Heart left ventricle (tissue), 16 donors: ENCODE measurements at regions not wholly inside any gene's neighbourhood (a gene's known extent, or its start where the extent isn't known, plus 50 kb on each side); places are given as distances from the start of the nearest gene placed in this dataset.

Source experiments
- ATAC-seq, 4 donors: fragments of 200-7000 bp; cut with Tn5 transposase; one replicate each; pipeline ENCODE4 v1.9.1; 2020 to 2022; ENCODE audit warnings: moderate library complexity in 4 of 4, mild to moderate bottlenecking in 3 of 4, moderate number of reproducible peaks in 1 of 4
- DNase-seq, 5 donors: peaks; one replicate each; pipeline ENCODE4 v3.0.0-alpha.2; 2020
- H3K27ac ChIP-seq, 12 donors: fragments of 200-600 bp; sonication (generic) in 4 of 12; one replicate each; pipeline versions ENCODE4 v1.5.0 to v1.8.0; 2016 to 2022; ENCODE audit warnings: mild to moderate bottlenecking in 2 of 12
- H3K27me3 ChIP-seq, 9 donors: fragments of 200-600 bp; sonication (generic) in 2 of 9; one replicate each; pipeline versions ENCODE4 v1.5.1 to v1.8.0; 2016 to 2022; ENCODE audit warnings: mild to moderate bottlenecking in 3 of 9
- H3K36me3 ChIP-seq, 9 donors: fragments of 200-600 bp; sonication (generic) in 2 of 9; one replicate each; pipeline versions ENCODE4 v1.5.0 to v1.8.0; 2018 to 2022; ENCODE audit warnings: mild to moderate bottlenecking in 2 of 9
- H3K4me1 ChIP-seq, 12 donors: fragments of 200-600 bp; sonication (generic) in 4 of 12; one replicate each; pipeline versions ENCODE4 v1.5.0 to v1.8.0; 2016 to 2022; ENCODE audit warnings: mild to moderate bottlenecking in 3 of 12
- H3K4me3 ChIP-seq, 12 donors: fragments of 200-600 bp; sonication (generic) in 4 of 12; one replicate each; pipeline versions ENCODE4 v1.5.0 to v1.8.0; 2017 to 2022; ENCODE audit warnings: mild to moderate bottlenecking in 9 of 12, moderate library complexity in 4 of 12
- H3K9me3 ChIP-seq, 12 donors: fragments of 200-600 bp; sonication (generic) in 4 of 12; one replicate each; pipeline versions ENCODE4 v1.5.0 to v1.8.0; 2016 to 2022; ENCODE audit warnings: mild to moderate bottlenecking in 1 of 12
- POLR2A ChIP-seq, 2 donors: fragments of 450-650 bp; IDR thresholded peaks; one replicate each; pipeline ENCODE4 v1.6.1; 2017; ENCODE audit warnings: antibody characterized with exemption in 2 of 2, mild to moderate bottlenecking in 2 of 2, moderate library complexity in 2 of 2
- WGBS, 4 donors: extraction: QIAGEN DNeasy Blood & Tissue Kit in 2 of 4; methylation state at CpG; one replicate each; pipeline versions ENCODE4 v1.1.5 to v1.1.7; 2013 to 2018; 5-methylcytosine and 5-hydroxymethylcytosine counted together
- intact Hi-C, 10 donors: fragments of 100-400 bp; cut with DNase I; formaldehyde crosslinking; loops; one replicate each; pipeline versions ENCODE4 v1.11.1 to v1.14.2; 2022
- TF ChIP-seq, protein P1 (sequence below), 12 donors: fragments of 200-600 bp; sonication (generic) in 4 of 12; IDR thresholded peaks; one replicate each; pipeline versions ENCODE4 v1.5.0 to v1.8.0; 2018 to 2022; ENCODE audit warnings: antibody characterized with exemption in 12 of 12, mild to moderate bottlenecking in 5 of 12
- donor health status: ischemic (EF 13 %, LVEDD 7.1; RV severe dilation, severe dysfunction).
- donor health status: healthy with polysubstance abuse.
- donor health status: DM: no; HTN: yes; CAD: no.
- donor health status: DM: no; HTN: no; CAD: no.
- donor health status: ischemic (EF 25% LVEDD 6.9; RV normal size, moderate dysfunction).
- donor health status: ischemic (EF 25% LVEDD 5.7; RV mildly dilated, moderate dysfunction).
- donor health status: healthy.
- donor health status: DM: yes; HTN: yes; CAD: no.
- donor health status: ischemic (EF 35%, LVEDD 5.7; RV mildly dilated, moderate dysfunction).
- donor health status: nonischemic (EF 11% LVEDD 7.7; RV severe dilation, severe dysfunction).
- donor health status: DM: yes; HTN: yes; CAD: no.
- donor health status: PGD.
- donor health status: ischemic (EF 29% LVEDD 5.4; RV normal size, mild dysfunction).
- donor health status: nonischemic (EF 23%, LVEDD 6.1; RV moderate dilation, normal function).

GRCh38 chr3:30156586-30157498, 449.6 kb upstream of the TGFBR2 start:
- no peaks in the 10 kb centered on the region for H3K9me3 ChIP-seq
- ATAC-seq (peak in 3 of 4 donors; percentile 40 to 52 (median 41)), DNase-seq (no peak)
- no peak for TF ChIP-seq POLR2A (IDR thresholded peaks at IDR 0.05)
- TF ChIP-seq, protein P1, sequence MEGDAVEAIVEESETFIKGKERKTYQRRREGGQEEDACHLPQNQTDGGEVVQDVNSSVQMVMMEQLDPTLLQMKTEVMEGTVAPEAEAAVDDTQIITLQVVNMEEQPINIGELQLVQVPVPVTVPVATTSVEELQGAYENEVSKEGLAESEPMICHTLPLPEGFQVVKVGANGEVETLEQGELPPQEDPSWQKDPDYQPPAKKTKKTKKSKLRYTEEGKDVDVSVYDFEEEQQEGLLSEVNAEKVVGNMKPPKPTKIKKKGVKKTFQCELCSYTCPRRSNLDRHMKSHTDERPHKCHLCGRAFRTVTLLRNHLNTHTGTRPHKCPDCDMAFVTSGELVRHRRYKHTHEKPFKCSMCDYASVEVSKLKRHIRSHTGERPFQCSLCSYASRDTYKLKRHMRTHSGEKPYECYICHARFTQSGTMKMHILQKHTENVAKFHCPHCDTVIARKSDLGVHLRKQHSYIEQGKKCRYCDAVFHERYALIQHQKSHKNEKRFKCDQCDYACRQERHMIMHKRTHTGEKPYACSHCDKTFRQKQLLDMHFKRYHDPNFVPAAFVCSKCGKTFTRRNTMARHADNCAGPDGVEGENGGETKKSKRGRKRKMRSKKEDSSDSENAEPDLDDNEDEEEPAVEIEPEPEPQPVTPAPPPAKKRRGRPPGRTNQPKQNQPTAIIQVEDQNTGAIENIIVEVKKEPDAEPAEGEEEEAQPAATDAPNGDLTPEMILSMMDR (IDR thresholded peaks at IDR 0.05) = no peak
- intact Hi-C loops = loop anchor here in 2 of 10 donors (2.0 to 5.0 kb wide), 2 partner anchors 40 to 42 kb away; no protein-coding TSS in a partner anchor
- H3K27ac ChIP-seq = peak overlapping the region in 9 of 12 donors; percentile 23 to 64 (median 45)
- peaks cover 0 to 43% (median 23%) of the 10 kb centered on the region in 12 donors for H3K4me1 ChIP-seq
- no peaks in the 10 kb centered on the region for H3K27me3 ChIP-seq
- H3K4me3 ChIP-seq = no peak overlapping the region
- no peaks in the 10 kb centered on the region for H3K36me3 ChIP-seq
- WGBS, 4 donors = 41 to 59% (median 53%) methylated on average over 4 of the region's 4 CpGs

DNA sequence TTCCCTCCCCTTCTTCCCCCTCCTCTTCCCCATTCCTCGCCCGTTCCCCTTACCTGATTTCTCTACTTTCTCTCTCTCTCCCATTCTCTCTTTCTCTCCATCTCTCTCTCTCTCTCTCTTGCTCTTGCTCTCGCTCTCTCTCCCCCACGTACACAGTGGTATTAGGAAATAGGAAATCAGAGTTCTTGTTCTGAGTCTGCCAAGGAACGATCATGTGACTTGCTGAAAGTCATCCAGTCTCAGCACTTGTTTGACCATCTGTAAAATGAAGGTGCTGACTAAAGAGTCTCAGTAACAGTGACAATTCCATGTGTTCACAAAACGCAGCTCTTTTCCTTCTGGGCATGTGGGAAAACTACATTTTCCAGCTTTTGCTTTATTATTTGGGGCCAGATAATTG, 445.0 kb upstream of the TGFBR2 start:
- peaks cover 0 to 10% (median 0%) of the 10 kb centered on the region in 12 donors for H3K9me3 ChIP-seq
- peak overlapping the region in 7 of 12 donors; percentile 3 to 66 (median 31) for H3K27ac ChIP-seq
- ATAC-seq (peak; percentile 84 to 89 (median 86)), DNase-seq (peak in 4 of 5 donors; percentile 31 to 36 (median 32))
- no peaks in the 10 kb centered on the region for H3K36me3 ChIP-seq
- peak overlapping the region in 7 of 12 donors; percentile 11 to 40 (median 21) for H3K4me3 ChIP-seq
- intact Hi-C loops = loop anchor here in 1 of 10 donors (5.0 kb wide), 1 partner anchor 36 kb away; no protein-coding TSS in a partner anchor
- 26 to 49% (median 33%) methylated on average over 6 of the region's 6 CpGs for WGBS, 4 donors
- TF ChIP-seq, protein P1 (IDR thresholded peaks at IDR 0.05) = no peak
- no peak for TF ChIP-seq POLR2A (IDR thresholded peaks at IDR 0.05)
- H3K4me1 ChIP-seq = peaks cover 0 to 38% (median 20%) of the 10 kb centered on the region in 12 donors
- no peaks in the 10 kb centered on the region for H3K27me3 ChIP-seq

DNA sequence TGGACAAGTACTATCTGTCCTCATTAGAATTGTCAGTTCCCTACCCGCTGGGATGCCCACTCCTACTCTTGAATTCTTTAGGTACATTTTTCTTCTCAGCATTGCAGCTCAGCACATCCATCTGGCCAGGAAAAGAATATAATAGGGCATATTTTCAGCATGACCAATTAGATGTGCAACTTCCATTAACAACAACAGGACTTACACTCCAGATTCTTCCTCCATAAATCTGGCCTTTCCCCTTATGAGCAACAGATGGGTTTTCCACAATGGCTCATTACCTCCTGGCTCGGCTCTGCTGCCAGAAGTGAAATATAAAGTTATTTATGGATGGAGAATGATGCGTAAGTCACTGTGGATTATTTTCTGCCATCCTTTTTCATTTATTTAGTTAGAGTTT, 443.8 kb upstream of the TGFBR2 start:
- no peak overlapping the region for H3K27ac ChIP-seq
- peaks cover 0 to 10% (median 0%) of the 10 kb centered on the region in 12 donors for H3K9me3 ChIP-seq
- intact Hi-C loops = loop anchor here in 1 of 10 donors (5.0 kb wide), 1 partner anchor 35 kb away; no protein-coding TSS in a partner anchor
- no peaks in the 10 kb centered on the region for H3K27me3 ChIP-seq
- DNase-seq (no peak), ATAC-seq (no peak)
- TF ChIP-seq POLR2A (IDR thresholded peaks at IDR 0.05) = no peak
- TF ChIP-seq, protein P1 (IDR thresholded peaks at IDR 0.05) = no peak
- H3K4me1 ChIP-seq = peaks cover 0 to 26% (median 11%) of the 10 kb centered on the region in 12 donors
- H3K4me3 ChIP-seq = no peak overlapping the region
- WGBS, 4 donors = 72 to 84% (median 80%) methylated on average over 3 of the region's 3 CpGs
- no peaks in the 10 kb centered on the region for H3K36me3 ChIP-seq

GRCh38 chr3:30166535-30166934, 439.9 kb upstream of the TGFBR2 start:
- ATAC-seq = no peak
- Histone ChIP-seq H3K9me3 (peaks cover 0 to 10% (median 0%) of the 10 kb centered on the region in 12 donors), H3K4me1 (peaks cover 0 to 12% (median 3%) of the 10 kb centered on the region in 12 donors), H3K27me3 (no peaks in the 10 kb centered on the region), H3K4me3 (no peak overlapping the region), H3K27ac (no peak overlapping the region), H3K36me3 (no peaks in the 10 kb centered on the region)
- intact Hi-C loops = no loop called here
- 84 to 91% (median 86%) methylated on average over 4 of the region's 4 CpGs for WGBS, 4 donors
- no peak for TF ChIP-seq POLR2A (IDR thresholded peaks at IDR 0.05)
- TF ChIP-seq, protein P1 (IDR thresholded peaks at IDR 0.05) = no peak
- no peak for DNase-seq
